ENCODE measurements at regions not wholly inside any gene's neighbourhood (a gene's known extent, or its start where the extent isn't known, plus 50 kb on each side); places are given as distances from the start of the nearest gene placed in this dataset.

DNA sequence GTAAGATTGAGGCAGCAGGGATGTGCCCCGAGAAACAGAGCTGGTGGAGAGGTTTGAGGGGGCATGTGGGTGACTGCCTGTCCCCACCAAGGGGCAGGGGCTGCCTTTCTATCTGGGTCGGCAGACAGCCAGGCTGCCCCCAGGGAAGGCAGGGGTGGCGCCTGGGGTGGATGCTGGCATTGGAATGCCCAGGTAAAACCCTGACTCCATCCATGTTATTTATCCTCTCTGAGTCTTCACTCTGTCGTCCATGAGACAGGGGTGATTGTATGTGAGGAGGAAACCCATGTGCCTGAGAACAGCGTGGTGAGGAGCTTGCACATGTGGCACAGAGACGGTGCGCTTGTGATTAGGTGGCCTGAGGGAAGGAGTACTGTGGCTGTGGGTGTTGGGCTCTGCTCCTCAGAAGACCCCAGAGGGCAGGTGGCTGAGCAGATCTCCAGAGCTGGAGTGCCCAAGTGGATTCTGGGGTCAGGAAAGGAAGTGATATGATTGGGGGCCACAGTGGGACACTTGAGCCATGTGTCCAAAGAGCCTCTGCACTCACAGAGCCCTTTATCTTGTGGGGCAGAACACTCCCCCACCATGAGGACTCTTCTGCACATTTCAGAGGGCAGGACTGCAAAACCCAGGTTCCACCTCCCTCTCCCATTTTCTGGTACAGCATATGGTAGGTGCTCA is 100.4 kb upstream of the RET start:
- Histone ChIP-seq H3K4me3 (no peak overlapping the region), H3K27me3 (no peaks in the 10 kb centered on the region), H3K36me3 (no peaks in the 10 kb centered on the region), H3K4me1 (no peaks in the 10 kb centered on the region), H3K9me3 (no peaks in the 10 kb centered on the region), H3K27ac (no peak overlapping the region)
- DNase-seq (ENCODE audit: extremely low spot score in 2 of 2), result peak in 1 of 2 donors; percentile 75
- TF ChIP-seq, protein P1, sequence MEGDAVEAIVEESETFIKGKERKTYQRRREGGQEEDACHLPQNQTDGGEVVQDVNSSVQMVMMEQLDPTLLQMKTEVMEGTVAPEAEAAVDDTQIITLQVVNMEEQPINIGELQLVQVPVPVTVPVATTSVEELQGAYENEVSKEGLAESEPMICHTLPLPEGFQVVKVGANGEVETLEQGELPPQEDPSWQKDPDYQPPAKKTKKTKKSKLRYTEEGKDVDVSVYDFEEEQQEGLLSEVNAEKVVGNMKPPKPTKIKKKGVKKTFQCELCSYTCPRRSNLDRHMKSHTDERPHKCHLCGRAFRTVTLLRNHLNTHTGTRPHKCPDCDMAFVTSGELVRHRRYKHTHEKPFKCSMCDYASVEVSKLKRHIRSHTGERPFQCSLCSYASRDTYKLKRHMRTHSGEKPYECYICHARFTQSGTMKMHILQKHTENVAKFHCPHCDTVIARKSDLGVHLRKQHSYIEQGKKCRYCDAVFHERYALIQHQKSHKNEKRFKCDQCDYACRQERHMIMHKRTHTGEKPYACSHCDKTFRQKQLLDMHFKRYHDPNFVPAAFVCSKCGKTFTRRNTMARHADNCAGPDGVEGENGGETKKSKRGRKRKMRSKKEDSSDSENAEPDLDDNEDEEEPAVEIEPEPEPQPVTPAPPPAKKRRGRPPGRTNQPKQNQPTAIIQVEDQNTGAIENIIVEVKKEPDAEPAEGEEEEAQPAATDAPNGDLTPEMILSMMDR (IDR thresholded peaks at IDR 0.05), result no peak
- no peak for TF ChIP-seq POLR2AphosphoS5 (IDR thresholded peaks at IDR 0.05; ENCODE audit: insufficient read depth in 1 of 2, low read depth in 1 of 2)
- no peak for TF ChIP-seq POLR2A (IDR thresholded peaks at IDR 0.05)
- intact Hi-C loops (cut with DNase I), result no loop called here

GRCh38 chr10:42977032-42977416 is 99.8 kb upstream of the RET start:
- peak in 1 of 2 donors; percentile 80 for DNase-seq (ENCODE audit: extremely low spot score in 2 of 2)
- intact Hi-C loops (cut with DNase I), result no loop called here
- Histone ChIP-seq H3K4me1 (no peaks in the 10 kb centered on the region), H3K27ac (no peak overlapping the region), H3K4me3 (no peak overlapping the region), H3K9me3 (no peaks in the 10 kb centered on the region), H3K36me3 (no peaks in the 10 kb centered on the region), H3K27me3 (no peaks in the 10 kb centered on the region)
- TF ChIP-seq POLR2AphosphoS5 (IDR thresholded peaks at IDR 0.05; ENCODE audit: insufficient read depth in 1 of 2, low read depth in 1 of 2) (no peak), POLR2A (IDR thresholded peaks at IDR 0.05) (no peak)
- TF ChIP-seq, protein P1 (IDR thresholded peaks at IDR 0.05), result no peak

DNA sequence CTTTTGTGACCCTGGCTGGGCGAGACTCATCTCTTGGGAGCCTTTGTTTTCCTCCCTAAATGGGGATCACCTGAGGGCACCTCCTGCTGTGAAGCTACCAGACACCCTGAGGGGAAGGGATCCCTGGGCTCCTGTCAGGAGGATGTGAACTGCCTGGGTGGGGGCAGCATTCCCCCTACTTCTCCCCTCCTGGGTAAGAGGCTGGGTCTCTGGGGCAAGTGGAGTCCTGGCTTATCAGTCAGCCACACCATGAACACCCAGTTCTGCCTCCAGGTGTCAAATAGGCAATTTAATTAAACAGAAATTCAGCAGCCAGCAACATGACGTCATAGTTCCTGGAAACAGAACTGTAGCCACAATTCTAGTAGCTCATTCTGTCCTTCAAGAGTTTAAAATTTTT is 97.7 kb upstream of the RET start:
- no peaks in the 10 kb centered on the region for H3K4me1 ChIP-seq
- H3K4me3 ChIP-seq, result no peak overlapping the region
- no peak for TF ChIP-seq POLR2AphosphoS5 (IDR thresholded peaks at IDR 0.05; ENCODE audit: insufficient read depth in 1 of 2, low read depth in 1 of 2)
- TF ChIP-seq POLR2A (IDR thresholded peaks at IDR 0.05), result no peak
- TF ChIP-seq, protein P1 (IDR thresholded peaks at IDR 0.05), result no peak
- H3K27me3 ChIP-seq, result no peaks in the 10 kb centered on the region
- peak in 1 of 2 donors; percentile 67 for DNase-seq (ENCODE audit: extremely low spot score in 2 of 2)
- H3K27ac ChIP-seq, result no peak overlapping the region
- H3K9me3 ChIP-seq, result no peaks in the 10 kb centered on the region
- intact Hi-C loops (cut with DNase I), result no loop called here
- no peaks in the 10 kb centered on the region for H3K36me3 ChIP-seq

DNA sequence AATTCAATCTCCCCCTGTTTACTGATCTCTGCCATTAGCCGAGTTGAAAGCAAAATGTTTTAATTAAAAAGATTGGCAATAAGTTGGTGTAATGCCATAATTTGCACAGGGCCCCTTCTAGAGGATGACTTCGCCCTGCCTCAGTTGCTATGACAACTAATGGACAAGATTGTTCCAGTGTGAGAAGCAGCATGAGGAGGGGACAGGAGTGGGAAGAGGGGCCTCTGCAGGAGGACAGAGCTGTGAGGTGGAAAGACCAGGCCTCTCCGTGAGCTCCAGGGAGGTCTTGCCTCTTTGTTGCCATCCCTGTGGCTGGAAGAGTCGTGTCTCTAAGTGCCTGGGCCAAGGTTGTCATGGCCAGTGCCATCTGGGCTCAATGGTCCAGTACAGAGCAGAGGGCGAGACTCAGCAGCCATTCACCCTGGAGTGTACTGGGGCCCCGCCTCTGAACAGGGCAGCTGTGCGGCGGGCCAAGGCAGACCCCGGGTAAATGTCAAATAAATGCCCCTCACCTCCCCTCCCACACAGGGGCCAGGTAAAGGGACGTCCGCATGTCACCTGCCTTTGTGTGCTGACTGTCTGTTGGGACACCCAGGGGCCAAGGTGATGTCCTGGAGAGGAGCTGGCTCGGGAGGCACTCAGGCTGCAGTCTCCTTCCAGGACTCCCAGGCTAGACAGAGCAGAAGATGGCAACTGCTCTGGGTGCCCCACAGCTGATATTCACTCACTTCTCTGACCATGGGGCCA is 97.0 kb upstream of the RET start:
- DNase-seq (ENCODE audit: extremely low spot score in 2 of 2), result no peak
- H3K4me3 ChIP-seq, result no peak overlapping the region

More for the DNA sequence above, 97.0 kb upstream of the RET start:
- H3K36me3 ChIP-seq, result no peaks in the 10 kb centered on the region
- no peaks in the 10 kb centered on the region for H3K27me3 ChIP-seq
- no peaks in the 10 kb centered on the region for H3K9me3 ChIP-seq
- no peak overlapping the region for H3K27ac ChIP-seq
- H3K4me1 ChIP-seq, result no peaks in the 10 kb centered on the region
- intact Hi-C loops (cut with DNase I), result no loop called here
- no peak for TF ChIP-seq POLR2A (IDR thresholded peaks at IDR 0.05)
- no peak for TF ChIP-seq POLR2AphosphoS5 (IDR thresholded peaks at IDR 0.05; ENCODE audit: insufficient read depth in 1 of 2, low read depth in 1 of 2)
- TF ChIP-seq, protein P1 (IDR thresholded peaks at IDR 0.05), result no peak

All from vagina (tissue), 2 donors.